ENCODE measurements at regions not wholly inside any gene's neighbourhood (a gene's known extent, or its start where the extent isn't known, plus 50 kb on each side); places are given as distances from the start of the nearest gene placed in this dataset.

DNA sequence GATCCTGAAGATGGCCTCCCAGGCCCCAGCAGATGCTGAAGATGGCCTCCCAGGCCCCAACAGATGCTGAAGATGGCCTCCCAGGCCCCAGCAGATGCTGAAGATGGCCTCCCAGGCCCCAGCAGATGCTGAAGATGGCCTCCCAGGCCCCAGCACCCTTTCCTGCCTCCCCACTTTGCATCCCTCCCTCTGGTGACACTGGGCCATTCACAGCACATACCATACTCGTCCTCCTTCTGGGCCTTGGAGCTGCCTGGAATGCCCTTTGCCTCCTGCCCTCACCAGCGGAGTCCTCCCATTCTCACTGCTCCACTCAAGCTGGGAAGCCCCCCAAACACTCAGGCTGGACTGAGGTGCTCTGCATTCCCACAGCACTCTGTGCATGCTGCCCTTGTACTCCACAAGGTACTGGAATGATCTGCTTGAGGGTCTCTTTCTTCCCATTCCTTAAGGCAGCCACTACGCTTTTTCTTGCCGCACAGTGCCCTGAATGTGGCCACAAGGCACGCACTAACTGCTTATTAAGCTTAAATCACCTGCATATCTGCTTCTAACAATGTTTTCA, 550.0 kb downstream of the BNC2 start:
- no peak for ATAC-seq
- Histone ChIP-seq H3K9me3 (no peaks in the 10 kb centered on the region), H3K4me3 (no peak overlapping the region), H3K27ac (peak overlapping the region in 1 of 2 experiments; percentile 17; a peak in 1 of 6 replicates), H3K4me1 (peaks cover 10% of the 10 kb centered on the region), H3K4me2 (no peak overlapping the region)
- DNase-seq (ENCODE audit: low read depth in 1 of 2, low spot score in 1 of 2): no peak
- ChIA-PET CTCF (interaction anchor here (1.1 kb wide), 1 partner anchor 50 kb away, joined by 3 read pairs; no protein-coding TSS in a partner anchor), POLR2A (no interaction called here)
- TF ChIP-seq CEBPB (IDR thresholded peaks at IDR 0.05) (no peak), EP300 (IDR thresholded peaks at IDR 0.05) (no peak), HOXB5 (CRISPR knock-in tag; IDR thresholded peaks at IDR 0.05) (no peak), EHMT2 (IDR thresholded peaks at IDR 0.05; ENCODE audit: low read depth) (no peak), ZNF302 (CRISPR knock-in tag; IDR thresholded peaks at IDR 0.05) (no peak), FOXS1 (CRISPR knock-in tag; IDR thresholded peaks at IDR 0.05) (no peak), ZC3H11A (IDR thresholded peaks at IDR 0.05) (no peak), PHF8 (IDR thresholded peaks at IDR 0.05; ENCODE audit: borderline replicate concordance, low read depth) (no peak), CBX8 (IDR thresholded peaks at IDR 0.05) (no peak), BHLHE40 (IDR thresholded peaks at IDR 0.05; ENCODE audit: low read depth, low read length) (no peak), ZFP36 (IDR thresholded peaks at IDR 0.05; ENCODE audit: borderline replicate concordance, partially characterized antibody) (no peak)
- TF ChIP-seq, protein P1, sequence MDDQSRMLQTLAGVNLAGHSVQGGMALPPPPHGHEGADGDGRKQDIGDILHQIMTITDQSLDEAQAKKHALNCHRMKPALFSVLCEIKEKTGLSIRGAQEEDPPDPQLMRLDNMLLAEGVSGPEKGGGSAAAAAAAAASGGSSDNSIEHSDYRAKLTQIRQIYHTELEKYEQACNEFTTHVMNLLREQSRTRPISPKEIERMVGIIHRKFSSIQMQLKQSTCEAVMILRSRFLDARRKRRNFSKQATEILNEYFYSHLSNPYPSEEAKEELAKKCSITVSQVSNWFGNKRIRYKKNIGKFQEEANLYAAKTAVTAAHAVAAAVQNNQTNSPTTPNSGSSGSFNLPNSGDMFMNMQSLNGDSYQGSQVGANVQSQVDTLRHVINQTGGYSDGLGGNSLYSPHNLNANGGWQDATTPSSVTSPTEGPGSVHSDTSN (IDR thresholded peaks at IDR 0.05): no peak
- TF ChIP-seq, protein P2, sequence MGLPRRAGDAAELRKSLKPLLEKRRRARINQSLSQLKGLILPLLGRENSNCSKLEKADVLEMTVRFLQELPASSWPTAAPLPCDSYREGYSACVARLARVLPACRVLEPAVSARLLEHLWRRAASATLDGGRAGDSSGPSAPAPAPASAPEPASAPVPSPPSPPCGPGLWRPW (IDR thresholded peaks at IDR 0.05): no peak
- TF ChIP-seq, protein P3, sequence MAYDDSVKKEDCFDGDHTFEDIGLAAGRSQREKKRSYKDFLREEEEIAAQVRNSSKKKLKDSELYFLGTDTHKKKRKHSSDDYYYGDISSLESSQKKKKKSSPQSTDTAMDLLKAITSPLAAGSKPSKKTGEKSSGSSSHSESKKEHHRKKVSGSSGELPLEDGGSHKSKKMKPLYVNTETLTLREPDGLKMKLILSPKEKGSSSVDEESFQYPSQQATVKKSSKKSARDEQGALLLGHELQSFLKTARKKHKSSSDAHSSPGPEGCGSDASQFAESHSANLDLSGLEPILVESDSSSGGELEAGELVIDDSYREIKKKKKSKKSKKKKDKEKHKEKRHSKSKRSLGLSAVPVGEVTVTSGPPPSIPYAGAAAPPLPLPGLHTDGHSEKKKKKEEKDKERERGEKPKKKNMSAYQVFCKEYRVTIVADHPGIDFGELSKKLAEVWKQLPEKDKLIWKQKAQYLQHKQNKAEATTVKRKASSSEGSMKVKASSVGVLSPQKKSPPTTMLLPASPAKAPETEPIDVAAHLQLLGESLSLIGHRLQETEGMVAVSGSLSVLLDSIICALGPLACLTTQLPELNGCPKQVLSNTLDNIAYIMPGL (CRISPR knock-in tag; IDR thresholded peaks at IDR 0.05; ENCODE audit: borderline replicate concordance): no peak
- no peak for FAIRE-seq
- WGBS (ENCODE audit: missing lambda C conversion rate): 91% methylated on average over 5 of the region's 5 CpGs

DNA sequence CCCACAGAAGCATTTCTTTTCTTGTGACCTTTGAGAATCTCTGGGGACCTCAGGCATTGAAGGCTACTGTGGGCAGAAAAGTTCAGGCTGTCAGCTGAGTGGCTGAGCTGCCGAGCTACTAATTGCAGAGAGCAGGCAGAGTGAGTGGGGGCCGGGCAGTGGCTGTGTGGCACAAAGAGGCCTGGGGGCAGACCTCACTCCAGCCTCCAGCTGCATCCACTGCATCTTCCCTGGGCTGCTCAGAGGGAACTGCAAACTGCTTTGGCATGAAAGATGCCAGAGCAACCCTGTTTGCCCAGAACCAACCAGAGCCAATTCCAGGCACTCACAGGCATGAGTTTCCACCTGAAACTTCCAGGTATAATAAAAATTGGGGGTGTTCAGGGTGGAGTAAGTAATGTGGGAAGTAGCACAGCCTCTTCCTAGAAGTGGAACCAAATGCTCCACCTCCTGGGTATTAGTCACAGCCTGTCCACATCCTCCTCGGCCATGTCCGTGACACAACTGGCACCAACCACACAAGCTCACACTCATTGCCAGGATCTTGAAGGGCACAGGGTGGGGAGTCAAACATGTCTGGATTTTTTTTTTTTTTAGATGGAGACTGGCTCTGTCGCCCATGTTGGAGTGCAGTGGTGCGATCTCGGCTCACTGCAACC, 548.9 kb downstream of the BNC2 start:
- no peak for TF ChIP-seq CEBPB (IDR thresholded peaks at IDR 0.05)
- TF ChIP-seq, protein P4, sequence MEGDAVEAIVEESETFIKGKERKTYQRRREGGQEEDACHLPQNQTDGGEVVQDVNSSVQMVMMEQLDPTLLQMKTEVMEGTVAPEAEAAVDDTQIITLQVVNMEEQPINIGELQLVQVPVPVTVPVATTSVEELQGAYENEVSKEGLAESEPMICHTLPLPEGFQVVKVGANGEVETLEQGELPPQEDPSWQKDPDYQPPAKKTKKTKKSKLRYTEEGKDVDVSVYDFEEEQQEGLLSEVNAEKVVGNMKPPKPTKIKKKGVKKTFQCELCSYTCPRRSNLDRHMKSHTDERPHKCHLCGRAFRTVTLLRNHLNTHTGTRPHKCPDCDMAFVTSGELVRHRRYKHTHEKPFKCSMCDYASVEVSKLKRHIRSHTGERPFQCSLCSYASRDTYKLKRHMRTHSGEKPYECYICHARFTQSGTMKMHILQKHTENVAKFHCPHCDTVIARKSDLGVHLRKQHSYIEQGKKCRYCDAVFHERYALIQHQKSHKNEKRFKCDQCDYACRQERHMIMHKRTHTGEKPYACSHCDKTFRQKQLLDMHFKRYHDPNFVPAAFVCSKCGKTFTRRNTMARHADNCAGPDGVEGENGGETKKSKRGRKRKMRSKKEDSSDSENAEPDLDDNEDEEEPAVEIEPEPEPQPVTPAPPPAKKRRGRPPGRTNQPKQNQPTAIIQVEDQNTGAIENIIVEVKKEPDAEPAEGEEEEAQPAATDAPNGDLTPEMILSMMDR (IDR thresholded peaks at IDR 0.05): no peak
- TF ChIP-seq RNF2 (IDR thresholded peaks at IDR 0.05; ENCODE audit: borderline replicate concordance, low read depth): no peak
- TF ChIP-seq MAZ (IDR thresholded peaks at IDR 0.05; ENCODE audit: borderline replicate concordance, low read depth, low read length): no peak
- TF ChIP-seq PHF8 (IDR thresholded peaks at IDR 0.05; ENCODE audit: borderline replicate concordance, low read depth): no peak
- TF ChIP-seq SMC3 (IDR thresholded peaks at IDR 0.05): no peak
- TF ChIP-seq HOXB13 (CRISPR knock-in tag; IDR thresholded peaks at IDR 0.05; ENCODE audit: low read depth): no peak
- TF ChIP-seq ZC3H11A (IDR thresholded peaks at IDR 0.05): no peak
- TF ChIP-seq NFE2L2 (conservative IDR thresholded peaks at IDR 0.05; ENCODE audit: low read length): no peak
- TF ChIP-seq BHLHE40 (IDR thresholded peaks at IDR 0.05; ENCODE audit: low read depth, low read length): no peak
- no peak for TF ChIP-seq RARB (CRISPR knock-in tag; IDR thresholded peaks at IDR 0.05)
- TF ChIP-seq CHD2 (IDR thresholded peaks at IDR 0.05; ENCODE audit: low read length, partially characterized antibody): no peak
- no peak for TF ChIP-seq MAFK (IDR thresholded peaks at IDR 0.05; ENCODE audit: partially characterized antibody)
- TF ChIP-seq, protein P5, sequence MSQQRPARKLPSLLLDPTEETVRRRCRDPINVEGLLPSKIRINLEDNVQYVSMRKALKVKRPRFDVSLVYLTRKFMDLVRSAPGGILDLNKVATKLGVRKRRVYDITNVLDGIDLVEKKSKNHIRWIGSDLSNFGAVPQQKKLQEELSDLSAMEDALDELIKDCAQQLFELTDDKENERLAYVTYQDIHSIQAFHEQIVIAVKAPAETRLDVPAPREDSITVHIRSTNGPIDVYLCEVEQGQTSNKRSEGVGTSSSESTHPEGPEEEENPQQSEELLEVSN (IDR thresholded peaks at IDR 0.05; ENCODE audit: borderline replicate concordance, low read depth): no peak
- no peak for TF ChIP-seq SREBF2 (IDR thresholded peaks at IDR 0.05)
- no peak for TF ChIP-seq NPAS2 (CRISPR knock-in tag; IDR thresholded peaks at IDR 0.05; ENCODE audit: borderline replicate concordance)
- ChIA-PET CTCF (interaction anchor here (1.1 kb wide), 1 partner anchor 51 kb away, joined by 3 read pairs; no protein-coding TSS in a partner anchor), POLR2A (interaction anchor here (0.5 kb wide), 1 partner anchor 855 kb away, joined by 3 read pairs; no protein-coding TSS in a partner anchor)
- Histone ChIP-seq H3K4me2 (peak overlapping the region; percentile 39; the same call in 2 of the 3 replicates), H3K4me3 (no peak overlapping the region), H3K27ac (peak overlapping the region; percentile 57 to 74; a peak in 5 of 6 replicates), H3K9me3 (no peaks in the 10 kb centered on the region), H3K4me1 (peaks cover 10% of the 10 kb centered on the region)
- DNase-seq (ENCODE audit: low read depth in 1 of 2, low spot score in 1 of 2) (peak in 1 of 2 experiments; percentile 39), FAIRE-seq (no peak), ATAC-seq (peak in 1 of 2 experiments; percentile 60; a peak in 3 of 6 replicates)
- 74% methylated on average over 7 of the region's 7 CpGs for WGBS (ENCODE audit: missing lambda C conversion rate)
